IMR-90 (cell line): ENCODE measurements at regions not wholly inside any gene's neighbourhood (a gene's known extent, or its start where the extent isn't known, plus 50 kb on each side); places are given as distances from the start of the nearest gene placed in this dataset.

Experiments used
- ATAC-seq: fragments of 200-7000 bp; cut with Tn5 transposase; 2 replicates; pipeline ENCODE4 v1.9.1; 2020; ENCODE audit warnings: low read depth, mild to moderate bottlenecking, moderate library complexity
- BruUV-seq: library from RNA; stranded (reverse); fragments of 400-500 nt; replicated peaks from 2 replicates; lab custom pipeline; 2021; lab: Mats Ljungman, UMichigan
- CTCF ChIA-PET: fragments of 300-600 bp; formaldehyde crosslinking; extraction: SDS; loops from one replicate; lab custom pipeline; 2021; ENCODE audit warnings: antibody characterized with exemption; lab: Yijun Ruan, JAX
- POLR2A ChIA-PET: fragments of 300-600 bp; sonication (Branson Sonifier 250); formaldehyde crosslinking; loops from one replicate; lab custom pipeline; 2022; ENCODE audit warnings: antibody characterized with exemption; ENCODE audit not compliant: unreplicated experiment; lab: Charles Lee
- DNase-seq: peaks from one replicate; pipeline ENCODE4 v3.0.0; 2013
- H2AFZ ChIP-seq: replicated peaks from 2 replicates; pipeline ENCODE3; 2013; ENCODE audit warnings: low read length, mild to moderate bottlenecking; ENCODE audit not compliant: poor library complexity
- H2AK5ac ChIP-seq: 2 replicates; pipeline ENCODE4 v1.6.1; 2013; ENCODE audit warnings: low read depth, low read length, inconsistent platforms
- H2AK9ac ChIP-seq: replicated peaks from 2 replicates; pipeline ENCODE3; 2013; ENCODE audit warnings: mild to moderate bottlenecking, low read depth, low read length, moderate library complexity; ENCODE audit not compliant: poor library complexity
- H2BK120ac ChIP-seq: 2 replicates; pipeline ENCODE4 v1.6.1; 2013; ENCODE audit warnings: low read depth, low read length, inconsistent platforms
- H2BK15ac ChIP-seq: 3 replicates; pipeline ENCODE4 v1.6.1; 2013; ENCODE audit warnings: low read depth, low read length, inconsistent platforms
- H2BK20ac ChIP-seq: 2 replicates; pipeline ENCODE4 v1.6.1; 2013; ENCODE audit warnings: low read depth, mild to moderate bottlenecking, inconsistent platforms, low read length, moderate library complexity
- H2BK5ac ChIP-seq: 2 replicates; pipeline ENCODE4 v1.6.1; 2013; ENCODE audit warnings: mild to moderate bottlenecking, low read depth, low read length, inconsistent platforms; ENCODE audit not compliant: poor library complexity, severe bottlenecking
- H3K14ac ChIP-seq: replicated peaks from 2 replicates; pipeline ENCODE4 v1.6.1; 2013; ENCODE audit warnings: low read depth, low read length, inconsistent platforms
- H3K18ac ChIP-seq: 2 replicates; pipeline ENCODE4 v1.6.1; 2013; ENCODE audit warnings: low read depth, low read length, control low read depth
- H3K23ac ChIP-seq: 2 replicates; pipeline ENCODE4 v1.6.1; 2013; ENCODE audit warnings: low read depth, low read length, inconsistent platforms
- H3K27ac ChIP-seq: 2 replicates; pipeline ENCODE4 v1.5.1; 2013; ENCODE audit warnings: mild to moderate bottlenecking, control low read depth, low read length; ENCODE audit not compliant: insufficient read depth
- H3K27me3 ChIP-seq: 2 replicates; pipeline ENCODE4 v1.6.1; 2013; ENCODE audit warnings: low read length; ENCODE audit not compliant: control insufficient read depth, insufficient read depth
- H3K36me3 ChIP-seq: 2 replicates; pipeline ENCODE4 v1.6.1; 2013; ENCODE audit warnings: low read length, mixed read lengths; ENCODE audit not compliant: control insufficient read depth, insufficient read depth
- H3K4ac ChIP-seq: 2 replicates; pipeline ENCODE4 v1.6.1; 2013; ENCODE audit warnings: low read depth, low read length, inconsistent platforms
- H3K4me1 ChIP-seq: 2 replicates; pipeline ENCODE4 v1.6.1; 2013; ENCODE audit warnings: low read length, mixed read lengths; ENCODE audit not compliant: control insufficient read depth, insufficient read depth
- H3K4me2 ChIP-seq: 2 replicates; pipeline ENCODE4 v1.6.1; 2013; ENCODE audit warnings: low read depth, mild to moderate bottlenecking, control low read depth, low read length, moderate library complexity
- H3K4me3 ChIP-seq: 2 replicates; pipeline ENCODE4 v1.5.1; 2013; ENCODE audit warnings: low read depth, mild to moderate bottlenecking, control low read depth, low read length, moderate library complexity; ENCODE audit not compliant: insufficient read depth
- H3K56ac ChIP-seq: 2 replicates; pipeline ENCODE4 v1.6.1; 2013; ENCODE audit warnings: low read length, inconsistent platforms; ENCODE audit not compliant: insufficient read depth; ENCODE audit errors: extremely low read depth
- H3K79me1 ChIP-seq, 2 experiments: 2 replicates each; pipeline ENCODE4 v1.6.1; 2013; ENCODE audit warnings: low read length in 2 of 2, inconsistent platforms in 1 of 2, low read depth in 1 of 2
- H3K9ac ChIP-seq: 2 replicates; pipeline ENCODE4 v1.6.1; 2013; ENCODE audit warnings: low read depth, low read length, control low read depth
- H3K9me1 ChIP-seq: 2 replicates; pipeline ENCODE4 v1.6.1; 2013; ENCODE audit warnings: low read length, inconsistent platforms; ENCODE audit not compliant: insufficient read depth
- H3K9me3 ChIP-seq: 2 replicates; pipeline ENCODE4 v1.6.1; 2013; ENCODE audit warnings: low read length; ENCODE audit not compliant: control insufficient read depth, insufficient read depth
- H4K20me1 ChIP-seq: 2 replicates; pipeline ENCODE4 v1.6.1; 2013; ENCODE audit warnings: low read length, inconsistent platforms; ENCODE audit not compliant: insufficient read depth
- H4K5ac ChIP-seq: 2 replicates; pipeline ENCODE4 v1.6.1; 2013; ENCODE audit warnings: mild to moderate bottlenecking, low read depth, low read length, control low read depth
- H4K8ac ChIP-seq, 2 experiments: 2 replicates each; pipeline ENCODE4 v1.6.1; 2013; ENCODE audit warnings: low read depth in 2 of 2, low read length in 2 of 2, control low read depth in 1 of 2, inconsistent platforms in 1 of 2
- H4K91ac ChIP-seq: 2 replicates; pipeline ENCODE4 v1.6.1; 2013; ENCODE audit warnings: low read depth, low read length, inconsistent platforms; ENCODE audit not compliant: insufficient read depth
- CEBPB ChIP-seq: IDR thresholded peaks from 2 replicates; pipeline ENCODE4 v1.6.1; 2012; ENCODE audit warnings: low read depth, low read length, improper control_type of control experiment
- CHD1 ChIP-seq: IDR thresholded peaks from 2 replicates; pipeline ENCODE4 v1.6.1; 2012; ENCODE audit warnings: low read depth, low read length, improper control_type of control experiment
- FOS ChIP-seq: fragments of 150-350 bp; IDR thresholded peaks from 2 replicates; pipeline ENCODE4 v1.6.1; 2016; ENCODE audit warnings: low read depth, low read length
- MAFK ChIP-seq: IDR thresholded peaks from 2 replicates; pipeline ENCODE4 v1.6.1; 2012; ENCODE audit warnings: low read depth, low read length, improper control_type of control experiment
- MAZ ChIP-seq: IDR thresholded peaks from 2 replicates; pipeline ENCODE4 v1.6.1; 2012; ENCODE audit warnings: low read depth, mild to moderate bottlenecking, low read length, improper control_type of control experiment, moderate library complexity, borderline replicate concordance
- MXI1 ChIP-seq: IDR thresholded peaks from 2 replicates; pipeline ENCODE4 v1.6.1; 2012; ENCODE audit warnings: low read depth, mild to moderate bottlenecking, low read length, moderate library complexity, borderline replicate concordance
- NFE2L2 ChIP-seq: fragments of 150-350 bp; IDR thresholded peaks from 2 replicates; pipeline ENCODE4 v1.6.1; 2016; ENCODE audit warnings: low read depth, mild to moderate bottlenecking, low read length
- POLR2A ChIP-seq: IDR thresholded peaks from 2 replicates; pipeline ENCODE4 v1.6.1; 2012; ENCODE audit warnings: mild to moderate bottlenecking, low read depth, low read length
- RAD21 ChIP-seq: IDR thresholded peaks from 2 replicates; pipeline ENCODE4 v1.6.1; 2012; ENCODE audit warnings: low read length, improper control_type of control experiment
- RCOR1 ChIP-seq: IDR thresholded peaks from 2 replicates; pipeline ENCODE4 v1.6.1; 2012; ENCODE audit warnings: mild to moderate bottlenecking, low read length, improper control_type of control experiment; ENCODE audit not compliant: insufficient replicate concordance
- RFX5 ChIP-seq: IDR thresholded peaks from 2 replicates; pipeline ENCODE4 v1.8.0; 2012; ENCODE audit warnings: low read depth, mild to moderate bottlenecking, low read length, moderate library complexity
- SMC3 ChIP-seq: fragments of 150-350 bp; IDR thresholded peaks from 2 replicates; pipeline ENCODE4 v1.6.1; 2016; ENCODE audit warnings: low read depth, mild to moderate bottlenecking, antibody characterized with exemption, low read length, moderate library complexity
- WGBS, 2 experiments: methylation state at CpG; one replicate each; pipeline versions ENCODE4 v1.1.5 to v1.1.7; 2013; ENCODE audit warnings: missing lambda C conversion rate in 2 of 2; ENCODE audit not compliant: insufficient read length in 1 of 2; ENCODE audit errors: extremely low coverage in 2 of 2; 5-methylcytosine and 5-hydroxymethylcytosine counted together
- dilution Hi-C: fragments of 300-500 bp; cut with HindIII; formaldehyde crosslinking; loops from one replicate; pipeline ENCODE4 v1.14.3; 2018; ENCODE audit warnings: low sequenced_read_pairs; ENCODE audit not compliant: unreplicated experiment
- in situ Hi-C: fragments of 300-500 bp; cut with MboI; formaldehyde crosslinking; loops from 3 replicates; pipeline ENCODE4 v1.14.3; 2019; ENCODE audit warnings: low sequenced_read_pairs, inconsistent platforms, mixed read lengths
- intact Hi-C: fragments of 100-400 bp; cut with micrococcal nuclease; formaldehyde crosslinking; loops from 2 replicates; pipeline ENCODE4 v1.10.0; 2022
- TF ChIP-seq, protein P1 (sequence below): fragments of 150-350 bp; IDR thresholded peaks from 2 replicates; pipeline ENCODE4 v1.6.1; 2017; ENCODE audit warnings: mild to moderate bottlenecking, antibody characterized with exemption, low read length, low read depth
- TF ChIP-seq, protein P2 (sequence below): fragments of 150-350 bp; IDR thresholded peaks from 2 replicates; pipeline ENCODE4 v1.6.1; 2016; ENCODE audit warnings: low read depth, mild to moderate bottlenecking, low read length, moderate library complexity, borderline replicate concordance
- TF ChIP-seq, protein P3 (sequence below): conservative IDR thresholded peaks from 2 replicates; pipeline ENCODE4 v1.5.1; 2012; ENCODE audit warnings: mild to moderate bottlenecking, low read depth, low read length, improper control_type of control experiment

DNA sequence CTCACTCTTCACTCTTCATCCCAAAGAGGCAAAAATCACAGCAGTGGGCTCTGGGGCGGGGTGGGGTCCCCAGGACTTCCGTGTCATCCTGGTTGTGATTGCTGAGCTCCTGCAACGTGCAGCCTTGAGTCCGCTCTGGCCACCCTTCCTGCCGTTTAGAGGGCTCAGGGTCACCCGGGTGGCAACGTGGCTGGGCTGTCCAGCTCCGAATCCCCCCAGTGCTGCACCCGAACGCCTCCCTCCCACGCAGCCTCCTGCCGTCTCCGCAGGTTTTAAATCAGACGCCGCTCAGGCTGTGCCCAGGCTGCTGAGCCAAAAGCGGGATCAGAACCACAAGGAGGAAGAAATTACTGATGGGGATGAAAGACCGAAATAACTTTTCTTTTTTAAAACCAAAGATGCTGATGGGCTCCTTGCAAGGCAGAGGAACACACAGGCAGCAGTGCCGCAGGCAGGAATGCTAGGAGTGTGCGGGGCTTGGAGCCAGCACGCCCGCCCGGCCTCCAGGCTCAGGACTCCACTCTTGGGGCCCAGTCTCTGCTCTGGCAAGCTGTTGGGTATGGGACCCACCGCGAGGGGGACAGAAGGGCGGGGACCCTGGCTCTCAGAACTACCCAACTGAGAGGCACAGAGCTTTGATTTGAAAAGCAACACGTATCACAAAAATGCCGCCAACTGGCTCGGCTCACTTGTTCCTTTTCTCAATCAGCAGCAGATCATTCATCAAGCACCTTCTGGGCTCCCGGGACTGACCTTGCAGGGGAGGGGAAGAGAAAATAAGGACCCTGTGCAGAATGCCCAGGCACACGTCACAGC, 313.0 kb downstream of the CTTN start:
- no peaks in the 10 kb centered on the region for H3K9me1 ChIP-seq
- no peak overlapping the region for H2AK5ac ChIP-seq
- H3K9me3 ChIP-seq, result no peaks in the 10 kb centered on the region
- H3K9ac ChIP-seq, result no peak overlapping the region
- H2BK120ac ChIP-seq, result no peak overlapping the region
- no peak overlapping the region for H3K18ac ChIP-seq
- ChIA-PET CTCF (no interaction called here), POLR2A (interaction anchor here (0.6 kb wide), 1 partner anchor 21 kb away, joined by 3 read pairs; no protein-coding TSS in a partner anchor)
- H3K27me3 ChIP-seq, result peaks cover 4% of the 10 kb centered on the region; the same call in 1 of the 2 replicates
- 40% methylated on average over 5 of the region's 30 CpGs; no CpG with 5 or more reads in 1 of the 2 experiments for WGBS, 2 experiments
- H3K23ac ChIP-seq, result no peak overlapping the region
- intact Hi-C loops (no loop called here), dilution Hi-C loops (no loop called here), in situ Hi-C loops (no loop called here)
- H4K91ac ChIP-seq, result no peak overlapping the region
- H3K36me3 ChIP-seq, result no peaks in the 10 kb centered on the region
- H4K8ac ChIP-seq, result no peak overlapping the region
- DNase-seq, result no peak
- H2BK5ac ChIP-seq, result no peak overlapping the region
- no peak overlapping the region for H4K5ac ChIP-seq
- no peak overlapping the region for H3K27ac ChIP-seq
- no peak overlapping the region for H2BK15ac ChIP-seq
- peaks cover under 1% of the 10 kb centered on the region; the same call in 1 of the 2 replicates for H4K20me1 ChIP-seq
- no peaks in the 10 kb centered on the region for H3K4me1 ChIP-seq
- H3K79me1 ChIP-seq, result no peaks in the 10 kb centered on the region
- no peak overlapping the region for H2AFZ ChIP-seq
- H2BK20ac ChIP-seq, result no peak overlapping the region
- BruUV-seq, result no TSS peak
- no peak overlapping the region for H3K14ac ChIP-seq
- H3K4me3 ChIP-seq, result no peak overlapping the region
- no peak overlapping the region for H3K4ac ChIP-seq
- H2AK9ac ChIP-seq, result no peak overlapping the region
- H3K4me2 ChIP-seq, result no peak overlapping the region
- H3K56ac ChIP-seq, result no peak overlapping the region
- no peak for ATAC-seq
- no peak for TF ChIP-seq RAD21
- no peak for TF ChIP-seq SMC3
- TF ChIP-seq RFX5, result no peak
- TF ChIP-seq CEBPB, result no peak
- no peak for TF ChIP-seq NFE2L2
- TF ChIP-seq POLR2A, result no peak
- TF ChIP-seq, protein P1, sequence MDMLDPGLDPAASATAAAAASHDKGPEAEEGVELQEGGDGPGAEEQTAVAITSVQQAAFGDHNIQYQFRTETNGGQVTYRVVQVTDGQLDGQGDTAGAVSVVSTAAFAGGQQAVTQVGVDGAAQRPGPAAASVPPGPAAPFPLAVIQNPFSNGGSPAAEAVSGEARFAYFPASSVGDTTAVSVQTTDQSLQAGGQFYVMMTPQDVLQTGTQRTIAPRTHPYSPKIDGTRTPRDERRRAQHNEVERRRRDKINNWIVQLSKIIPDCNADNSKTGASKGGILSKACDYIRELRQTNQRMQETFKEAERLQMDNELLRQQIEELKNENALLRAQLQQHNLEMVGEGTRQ, result no peak
- TF ChIP-seq MAZ, result no peak
- no peak for TF ChIP-seq RCOR1
- no peak for TF ChIP-seq FOS
- TF ChIP-seq MAFK, result no peak
- TF ChIP-seq MXI1, result no peak
- TF ChIP-seq, protein P2, sequence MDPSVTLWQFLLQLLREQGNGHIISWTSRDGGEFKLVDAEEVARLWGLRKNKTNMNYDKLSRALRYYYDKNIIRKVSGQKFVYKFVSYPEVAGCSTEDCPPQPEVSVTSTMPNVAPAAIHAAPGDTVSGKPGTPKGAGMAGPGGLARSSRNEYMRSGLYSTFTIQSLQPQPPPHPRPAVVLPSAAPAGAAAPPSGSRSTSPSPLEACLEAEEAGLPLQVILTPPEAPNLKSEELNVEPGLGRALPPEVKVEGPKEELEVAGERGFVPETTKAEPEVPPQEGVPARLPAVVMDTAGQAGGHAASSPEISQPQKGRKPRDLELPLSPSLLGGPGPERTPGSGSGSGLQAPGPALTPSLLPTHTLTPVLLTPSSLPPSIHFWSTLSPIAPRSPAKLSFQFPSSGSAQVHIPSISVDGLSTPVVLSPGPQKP, result no peak
- TF ChIP-seq, protein P3, sequence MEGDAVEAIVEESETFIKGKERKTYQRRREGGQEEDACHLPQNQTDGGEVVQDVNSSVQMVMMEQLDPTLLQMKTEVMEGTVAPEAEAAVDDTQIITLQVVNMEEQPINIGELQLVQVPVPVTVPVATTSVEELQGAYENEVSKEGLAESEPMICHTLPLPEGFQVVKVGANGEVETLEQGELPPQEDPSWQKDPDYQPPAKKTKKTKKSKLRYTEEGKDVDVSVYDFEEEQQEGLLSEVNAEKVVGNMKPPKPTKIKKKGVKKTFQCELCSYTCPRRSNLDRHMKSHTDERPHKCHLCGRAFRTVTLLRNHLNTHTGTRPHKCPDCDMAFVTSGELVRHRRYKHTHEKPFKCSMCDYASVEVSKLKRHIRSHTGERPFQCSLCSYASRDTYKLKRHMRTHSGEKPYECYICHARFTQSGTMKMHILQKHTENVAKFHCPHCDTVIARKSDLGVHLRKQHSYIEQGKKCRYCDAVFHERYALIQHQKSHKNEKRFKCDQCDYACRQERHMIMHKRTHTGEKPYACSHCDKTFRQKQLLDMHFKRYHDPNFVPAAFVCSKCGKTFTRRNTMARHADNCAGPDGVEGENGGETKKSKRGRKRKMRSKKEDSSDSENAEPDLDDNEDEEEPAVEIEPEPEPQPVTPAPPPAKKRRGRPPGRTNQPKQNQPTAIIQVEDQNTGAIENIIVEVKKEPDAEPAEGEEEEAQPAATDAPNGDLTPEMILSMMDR, result no peak
- no peak for TF ChIP-seq CHD1
